ENCODE measurements at regions not wholly inside any gene's neighbourhood (a gene's known extent, or its start where the extent isn't known, plus 50 kb on each side); places are given as distances from the start of the nearest gene placed in this dataset.

DNA sequence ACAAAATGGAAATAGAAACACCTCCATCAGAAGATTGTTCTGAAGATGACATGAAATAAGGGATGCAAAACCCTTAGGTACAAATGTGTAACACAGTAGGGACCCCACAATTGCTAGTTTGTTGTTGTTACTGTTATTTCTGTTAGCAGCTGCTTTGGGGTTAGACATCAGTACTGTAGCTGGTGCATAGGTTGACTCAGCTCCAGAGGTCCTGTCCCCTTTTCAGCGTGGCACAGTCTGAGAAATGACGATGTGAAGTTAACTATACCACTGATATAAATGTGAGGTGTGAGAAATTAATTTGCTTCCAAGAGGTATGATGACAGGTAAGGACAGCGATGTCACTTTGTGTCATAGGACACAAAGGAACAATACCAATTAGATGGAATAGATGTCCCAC, 384.6 kb upstream of the KLF4 start:
- TF ChIP-seq, protein P1, sequence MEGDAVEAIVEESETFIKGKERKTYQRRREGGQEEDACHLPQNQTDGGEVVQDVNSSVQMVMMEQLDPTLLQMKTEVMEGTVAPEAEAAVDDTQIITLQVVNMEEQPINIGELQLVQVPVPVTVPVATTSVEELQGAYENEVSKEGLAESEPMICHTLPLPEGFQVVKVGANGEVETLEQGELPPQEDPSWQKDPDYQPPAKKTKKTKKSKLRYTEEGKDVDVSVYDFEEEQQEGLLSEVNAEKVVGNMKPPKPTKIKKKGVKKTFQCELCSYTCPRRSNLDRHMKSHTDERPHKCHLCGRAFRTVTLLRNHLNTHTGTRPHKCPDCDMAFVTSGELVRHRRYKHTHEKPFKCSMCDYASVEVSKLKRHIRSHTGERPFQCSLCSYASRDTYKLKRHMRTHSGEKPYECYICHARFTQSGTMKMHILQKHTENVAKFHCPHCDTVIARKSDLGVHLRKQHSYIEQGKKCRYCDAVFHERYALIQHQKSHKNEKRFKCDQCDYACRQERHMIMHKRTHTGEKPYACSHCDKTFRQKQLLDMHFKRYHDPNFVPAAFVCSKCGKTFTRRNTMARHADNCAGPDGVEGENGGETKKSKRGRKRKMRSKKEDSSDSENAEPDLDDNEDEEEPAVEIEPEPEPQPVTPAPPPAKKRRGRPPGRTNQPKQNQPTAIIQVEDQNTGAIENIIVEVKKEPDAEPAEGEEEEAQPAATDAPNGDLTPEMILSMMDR (conservative IDR thresholded peaks at IDR 0.05; ENCODE audit: low read depth, low read length), result no peak
- no peak for TF ChIP-seq MAFK (IDR thresholded peaks at IDR 0.05; ENCODE audit: low read depth, low read length)
